DMS153 treated with DMSO at 0.1 percent for 48 hours (cell line): ENCODE measurements at regions not wholly inside any gene's neighbourhood (a gene's known extent, or its start where the extent isn't known, plus 50 kb on each side); places are given as distances from the start of the nearest gene placed in this dataset.
"Not testable (repeated sequence)": the region's sequence is repeated elsewhere in the genome, so short reads cannot be mapped to it uniquely, and the experiment has no call there.

Experiments
- DNase-seq: peaks from one replicate; lab custom pipeline; 2025; ENCODE audit not compliant: unreplicated experiment; lab: John Stamatoyannopoulos, UW

DNA sequence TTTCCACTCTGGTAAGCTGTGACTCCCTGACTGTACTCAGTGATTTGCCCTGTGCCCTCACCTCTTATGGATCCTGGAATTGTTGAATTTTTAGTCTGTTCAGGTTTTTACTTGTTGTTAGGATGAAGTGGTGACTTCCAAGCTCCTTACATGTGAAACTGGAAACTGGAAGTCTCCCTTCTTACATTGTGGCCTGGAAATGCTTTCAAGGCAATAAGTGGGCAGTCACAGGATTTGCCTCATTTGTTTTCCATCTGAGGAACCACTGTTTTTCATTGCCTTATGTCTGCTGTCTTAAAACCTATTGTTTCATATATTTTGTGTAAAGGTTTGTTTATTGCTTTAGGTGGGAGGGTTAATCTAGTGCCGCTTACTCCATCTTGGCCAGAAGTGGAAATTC lies 155.8 kb downstream of the CYB561 start:
- no peak for DNase-seq

- peak; percentile 46 for DNase-seq
These were observed 155.3 kb downstream of the CYB561 start for GRCh38 chr17:63290784-63291183.

- no peak for DNase-seq
These were observed 154.8 kb downstream of the CYB561 start for GRCh38 chr17:63291258-63291657.

DNA sequence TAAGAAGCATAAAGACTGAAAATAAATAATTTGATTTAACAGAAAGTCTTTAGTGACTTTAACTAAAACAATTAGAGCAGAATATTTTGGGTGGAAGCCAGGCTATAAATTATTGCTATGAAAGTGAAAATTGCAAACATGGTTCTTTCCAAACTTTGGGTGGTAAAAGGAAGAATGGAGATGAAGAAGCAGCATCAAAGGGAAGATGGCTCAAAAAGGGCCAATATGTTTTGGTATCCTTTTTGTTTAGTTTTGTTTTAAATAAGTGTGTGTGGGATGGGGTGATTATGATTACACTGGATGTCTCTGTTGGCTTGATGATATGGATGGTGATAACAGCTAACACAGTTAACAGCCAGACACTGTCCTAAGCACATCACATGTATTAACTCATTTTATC lies 153.7 kb downstream of the CYB561 start:
- no peak for DNase-seq

DNA sequence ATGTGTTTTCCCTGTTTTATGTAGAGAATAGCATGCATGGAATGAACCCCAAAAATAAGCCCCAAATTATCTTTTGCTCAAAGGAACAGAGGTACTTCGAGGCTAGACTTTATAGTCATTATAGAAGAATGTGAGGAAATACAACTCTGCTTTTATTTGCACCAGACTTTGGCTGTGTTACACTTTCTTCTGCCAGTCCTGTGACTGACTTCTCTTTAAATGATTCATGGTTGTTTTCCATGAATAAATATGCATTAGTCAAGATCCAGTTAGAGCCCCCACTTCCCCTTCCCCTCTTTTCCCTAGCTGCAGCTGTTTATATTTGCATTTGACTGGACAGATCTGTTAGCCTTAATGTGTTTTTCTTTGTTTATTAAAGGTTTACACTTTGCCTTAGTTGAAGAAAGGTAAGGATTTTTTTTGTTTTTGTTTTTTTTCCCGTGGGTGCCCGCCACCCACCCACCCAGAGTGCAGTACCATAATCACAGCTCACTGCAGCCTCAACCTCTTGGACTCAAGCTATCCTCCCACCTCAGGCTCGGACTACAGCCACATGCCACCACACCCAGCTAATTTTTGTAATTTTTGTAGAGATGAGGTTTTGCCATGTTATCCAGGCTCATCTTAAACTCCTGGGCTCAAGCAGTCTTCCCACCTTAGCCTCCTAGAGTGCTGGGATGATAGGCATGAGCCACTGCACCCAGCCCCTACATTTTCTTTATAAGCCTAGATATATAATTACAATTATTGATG lies 152.6 kb downstream of the CYB561 start:
- DNase-seq: no peak

DNA sequence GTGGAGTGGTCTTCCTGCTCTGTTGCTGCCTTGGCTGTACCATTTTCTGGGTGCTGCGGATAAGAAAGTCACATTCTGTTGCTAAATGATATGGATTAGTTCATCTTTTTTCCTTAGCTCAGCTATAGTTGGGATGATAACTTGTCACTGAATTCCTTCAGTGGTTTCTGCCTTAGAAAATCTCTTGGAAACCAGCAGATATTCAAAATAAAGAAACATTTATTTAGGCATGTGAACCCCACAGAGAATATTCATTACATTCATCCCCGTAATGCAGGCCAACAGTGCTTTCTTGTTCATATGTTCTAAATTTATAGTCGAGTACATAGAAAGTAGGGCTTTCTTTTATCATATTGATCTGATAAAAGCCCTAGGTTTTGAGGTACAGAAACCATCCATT lies 151.3 kb downstream of the CYB561 start:
- no peak for DNase-seq

DNA sequence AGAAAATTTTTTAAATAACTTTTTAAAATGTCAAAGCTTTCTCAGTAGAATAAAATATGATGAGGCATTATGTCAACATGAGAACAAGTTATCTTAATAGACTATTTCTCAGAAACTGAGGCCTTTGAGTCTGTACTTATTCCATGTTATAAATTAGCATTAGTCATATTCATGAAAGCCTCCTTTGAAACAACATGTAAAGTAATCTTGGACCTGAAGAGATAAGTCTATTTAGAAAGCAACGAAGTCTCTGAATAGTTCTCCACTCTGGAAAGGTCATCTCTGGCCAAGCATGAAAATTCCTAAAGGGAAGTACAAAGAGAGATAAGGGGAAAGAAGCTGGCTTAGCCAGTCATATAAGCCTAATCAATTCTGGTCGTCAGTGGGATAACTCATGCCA lies 150.8 kb downstream of the CYB561 start:
- no peak for DNase-seq

GRCh38 chr17:63295839-63296590 lies 150.1 kb downstream of the CYB561 start:
- DNase-seq: no peak

- DNase-seq: not testable (repeated sequence)
These were observed 147.2 kb downstream of the CYB561 start for GRCh38 chr17:63298916-63299315.

- DNase-seq: no peak
These were observed 141.3 kb downstream of the CYB561 start for GRCh38 chr17:63304704-63305261.

DNA sequence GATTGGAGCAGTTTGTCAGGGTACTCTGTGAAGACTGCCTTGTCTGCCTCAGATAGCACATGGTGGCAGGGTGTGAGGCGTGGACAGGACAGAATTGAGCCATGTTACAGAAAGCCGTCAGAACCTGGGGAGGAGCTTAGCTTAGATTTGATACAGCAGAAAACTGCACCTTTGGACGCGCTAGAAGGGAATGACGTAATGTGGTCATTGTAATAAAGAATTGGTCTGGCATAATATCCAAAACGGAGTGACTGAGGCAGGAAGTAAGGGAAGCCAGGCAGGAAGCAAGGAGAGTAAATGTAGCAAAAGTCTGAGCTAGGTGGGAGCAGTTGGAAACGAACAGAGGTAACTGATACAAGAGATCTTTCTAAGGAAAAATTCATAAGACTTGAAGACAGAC lies 140.2 kb downstream of the CYB561 start:
- no peak for DNase-seq

GRCh38 chr17:63306855-63307254 lies 139.3 kb downstream of the CYB561 start:
- no peak for DNase-seq

DNA sequence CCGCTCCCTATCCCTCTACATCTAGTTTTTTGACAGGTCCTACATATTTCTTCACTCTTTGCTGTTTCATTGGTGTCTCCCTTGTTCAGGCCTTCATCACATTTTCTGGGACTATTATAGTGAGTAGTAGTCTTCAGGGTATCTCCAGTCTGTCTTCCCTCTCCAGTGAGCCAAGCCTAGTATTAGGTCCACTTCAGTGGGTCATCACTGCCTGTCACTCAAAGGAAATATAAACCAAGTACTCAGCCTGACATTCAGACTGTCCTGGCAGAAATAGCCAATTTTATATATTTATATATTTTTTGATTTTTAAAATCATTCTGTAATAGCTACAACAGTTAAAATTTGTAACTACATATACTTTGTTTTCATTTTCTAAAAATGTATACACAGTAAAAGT lies 137.8 kb downstream of the CYB561 start:
- DNase-seq: no peak

GRCh38 chr17:63309021-63309420 lies 137.1 kb downstream of the CYB561 start:
- DNase-seq: no peak

- DNase-seq: no peak
These were observed 134.6 kb downstream of the CYB561 start for GRCh38 chr17:63311416-63311937.

DNA sequence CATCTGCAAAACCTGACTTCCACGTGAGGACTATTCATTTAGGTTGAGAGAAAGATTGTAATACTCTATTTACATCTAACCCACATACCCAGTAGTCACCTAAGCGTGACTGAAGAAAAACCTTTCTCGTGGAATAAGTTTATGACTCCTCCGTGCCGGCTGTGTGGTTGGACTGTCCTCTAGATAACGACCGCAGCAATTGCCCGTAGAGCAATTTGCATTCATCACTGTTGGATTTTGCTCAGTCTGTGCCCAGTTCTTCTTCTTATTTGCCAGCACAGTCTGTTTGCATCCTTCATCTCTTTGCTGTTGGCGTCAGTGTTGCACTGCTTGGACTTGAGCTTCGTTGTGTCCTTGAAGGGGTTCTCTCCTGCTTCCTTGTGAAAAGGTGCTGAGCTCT lies 131.3 kb downstream of the CYB561 start:
- no peak for DNase-seq

DNA sequence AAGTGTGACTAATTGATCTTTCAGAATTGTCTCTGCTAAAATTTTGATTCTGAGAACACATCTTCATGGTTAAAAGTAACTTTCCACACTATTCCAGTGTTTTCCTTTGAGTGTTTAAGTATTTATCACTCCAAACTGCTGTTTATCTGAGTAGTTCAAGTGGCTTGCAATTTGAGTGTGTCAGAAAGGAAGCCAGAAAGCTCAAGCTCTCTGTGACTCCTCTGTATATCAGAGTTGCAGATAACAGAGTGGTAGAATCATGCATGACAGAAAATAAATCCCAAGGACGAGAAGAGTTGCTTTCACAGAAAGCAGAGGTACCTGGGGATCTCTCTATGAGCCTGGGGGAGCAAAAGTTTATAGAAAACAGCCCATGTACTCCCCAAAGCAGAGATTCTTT lies 130.0 kb downstream of the CYB561 start:
- DNase-seq: no peak

- no peak for DNase-seq
These were observed 128.8 kb downstream of the CYB561 start for GRCh38 chr17:63317166-63317840.

GRCh38 chr17:63325808-63326207 lies 120.3 kb downstream of the CYB561 start:
- DNase-seq: no peak

GRCh38 chr17:63329876-63330275 lies 116.2 kb downstream of the CYB561 start:
- DNase-seq: no peak

DNA sequence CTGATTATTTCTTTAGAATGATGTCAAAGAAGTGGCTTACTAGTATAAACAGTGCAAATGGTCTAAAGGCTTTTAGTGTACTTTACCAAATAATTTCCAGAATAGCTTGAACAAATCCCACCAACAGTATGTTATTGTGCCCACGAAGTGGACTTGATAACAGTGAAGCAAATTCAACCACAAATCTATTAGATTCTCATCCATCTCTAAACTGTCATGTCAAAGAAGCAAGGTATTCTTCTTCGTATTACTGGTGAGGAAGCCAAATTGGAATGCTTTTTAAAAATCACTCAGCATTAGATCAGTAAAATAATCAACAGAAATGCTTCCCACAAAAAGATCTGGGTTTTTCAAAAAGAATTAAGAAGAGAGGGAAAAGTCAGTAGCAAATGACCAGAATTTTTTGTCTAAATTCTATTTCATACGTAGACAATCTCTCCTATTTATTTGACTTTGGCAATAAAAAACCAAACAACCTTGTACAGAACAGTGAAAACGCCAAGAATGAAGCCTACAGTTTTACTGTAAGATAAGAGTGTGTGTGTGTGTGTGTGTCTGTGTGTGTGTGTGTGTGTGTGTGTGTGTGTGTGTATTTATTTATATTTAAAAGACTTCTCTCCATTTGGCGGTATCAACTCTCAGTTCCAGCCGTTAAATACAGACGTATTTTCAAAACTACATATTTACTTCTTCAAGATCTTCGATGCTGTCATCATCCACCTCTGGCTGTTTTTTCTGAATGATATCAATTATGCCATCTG lies 114.6 kb downstream of the CYB561 start:
- no peak for DNase-seq
